RWPE2 (cell line): ENCODE measurements at regions not wholly inside any gene's neighbourhood (a gene's known extent, or its start where the extent isn't known, plus 50 kb on each side); places are given as distances from the start of the nearest gene placed in this dataset.

Experiments
- ATAC-seq: fragments of 200-7000 bp; cut with Tn5 transposase; 3 replicates; pipeline ENCODE4 v1.9.1; 2021; ENCODE audit warnings: low read depth
- DNase-seq: peaks from one replicate; pipeline ENCODE4 v3.0.0-alpha.2; 2020; ENCODE audit warnings: low spot score
- H3K27ac ChIP-seq: fragments of 450-650 bp; 2 replicates; pipeline ENCODE4 v1.5.1; 2017; ENCODE audit warnings: mild to moderate bottlenecking; ENCODE audit not compliant: poor library complexity, severe bottlenecking
- H3K27me3 ChIP-seq: fragments of 250-450 bp; sonication (Bioruptor Pico); 2 replicates; pipeline ENCODE4 v1.5.1; 2021; ENCODE audit warnings: mild to moderate bottlenecking, moderate library complexity; ENCODE audit not compliant: insufficient read depth, poor library complexity, severe bottlenecking
- H3K36me3 ChIP-seq: fragments of 250-450 bp; sonication (Bioruptor Pico); 2 replicates; pipeline ENCODE4 v1.5.1; 2020; ENCODE audit warnings: low read depth, mild to moderate bottlenecking, moderate library complexity
- H3K4me1 ChIP-seq: fragments of 250-450 bp; sonication (Bioruptor Pico); 2 replicates; pipeline ENCODE4 v1.5.1; 2021; ENCODE audit warnings: mild to moderate bottlenecking, moderate library complexity; ENCODE audit not compliant: insufficient read depth, poor library complexity, severe bottlenecking
- H3K4me3 ChIP-seq: fragments of 250-450 bp; sonication (Bioruptor Pico); 2 replicates; pipeline ENCODE4 v1.5.1; 2021; ENCODE audit warnings: mild to moderate bottlenecking, moderate library complexity; ENCODE audit not compliant: severe bottlenecking
- H3K9me3 ChIP-seq: fragments of 250-450 bp; sonication (Bioruptor Pico); 2 replicates; pipeline ENCODE4 v1.5.1; 2021; ENCODE audit warnings: mild to moderate bottlenecking, moderate library complexity; ENCODE audit not compliant: severe bottlenecking
- TF ChIP-seq, protein P1 (sequence below): fragments of 450-650 bp; IDR thresholded peaks from one replicate; pipeline ENCODE4 v1.5.1; 2017; ENCODE audit warnings: mild to moderate bottlenecking, moderate library complexity; ENCODE audit not compliant: poor library complexity, severe bottlenecking

DNA sequence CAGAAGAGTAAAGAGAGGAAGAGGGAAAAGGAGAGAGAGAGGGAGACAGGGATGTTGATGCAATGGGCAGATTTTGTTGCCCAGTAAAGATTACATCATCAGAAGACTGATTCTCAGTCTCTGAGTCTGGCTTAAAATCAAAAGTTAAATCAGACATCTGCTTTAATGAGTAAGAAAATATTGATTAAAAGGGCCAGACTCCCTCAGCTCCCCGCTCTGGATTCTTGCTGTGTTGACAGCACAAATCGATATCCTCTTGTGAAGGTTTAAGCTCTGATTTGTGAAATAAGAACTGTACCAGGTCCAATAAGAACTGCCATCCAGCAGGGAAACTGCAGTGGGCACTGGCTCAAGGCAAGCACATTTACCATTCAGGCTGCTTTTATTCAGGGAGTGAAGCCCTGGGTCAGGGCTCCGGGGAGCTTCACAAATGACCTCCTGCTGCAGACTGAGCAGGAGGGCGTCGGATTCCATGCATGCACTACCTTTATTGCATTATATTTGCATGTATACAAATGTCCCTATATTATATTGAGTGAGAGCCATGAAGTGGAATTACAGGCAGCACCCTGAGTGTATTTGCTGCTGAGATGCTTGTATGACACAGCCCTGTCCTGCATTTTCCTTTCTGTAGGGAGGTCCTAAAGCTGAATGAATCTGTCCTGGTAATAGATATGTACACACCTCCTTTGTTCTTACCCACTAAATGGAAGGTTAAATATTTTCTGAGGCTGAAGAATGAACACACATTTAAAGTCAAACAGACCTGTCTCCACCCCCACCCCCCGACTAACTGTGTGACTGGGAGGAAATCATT, 401.5 kb downstream of the REEP3 start:
- Histone ChIP-seq H3K4me3 (no peak overlapping the region), H3K9me3 (no peaks in the 10 kb centered on the region), H3K27ac (no peak overlapping the region), H3K36me3 (no peaks in the 10 kb centered on the region), H3K4me1 (no peaks in the 10 kb centered on the region), H3K27me3 (no peaks in the 10 kb centered on the region)
- TF ChIP-seq, protein P1, sequence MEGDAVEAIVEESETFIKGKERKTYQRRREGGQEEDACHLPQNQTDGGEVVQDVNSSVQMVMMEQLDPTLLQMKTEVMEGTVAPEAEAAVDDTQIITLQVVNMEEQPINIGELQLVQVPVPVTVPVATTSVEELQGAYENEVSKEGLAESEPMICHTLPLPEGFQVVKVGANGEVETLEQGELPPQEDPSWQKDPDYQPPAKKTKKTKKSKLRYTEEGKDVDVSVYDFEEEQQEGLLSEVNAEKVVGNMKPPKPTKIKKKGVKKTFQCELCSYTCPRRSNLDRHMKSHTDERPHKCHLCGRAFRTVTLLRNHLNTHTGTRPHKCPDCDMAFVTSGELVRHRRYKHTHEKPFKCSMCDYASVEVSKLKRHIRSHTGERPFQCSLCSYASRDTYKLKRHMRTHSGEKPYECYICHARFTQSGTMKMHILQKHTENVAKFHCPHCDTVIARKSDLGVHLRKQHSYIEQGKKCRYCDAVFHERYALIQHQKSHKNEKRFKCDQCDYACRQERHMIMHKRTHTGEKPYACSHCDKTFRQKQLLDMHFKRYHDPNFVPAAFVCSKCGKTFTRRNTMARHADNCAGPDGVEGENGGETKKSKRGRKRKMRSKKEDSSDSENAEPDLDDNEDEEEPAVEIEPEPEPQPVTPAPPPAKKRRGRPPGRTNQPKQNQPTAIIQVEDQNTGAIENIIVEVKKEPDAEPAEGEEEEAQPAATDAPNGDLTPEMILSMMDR, result no peak
- ATAC-seq (no peak), DNase-seq (no peak)

DNA sequence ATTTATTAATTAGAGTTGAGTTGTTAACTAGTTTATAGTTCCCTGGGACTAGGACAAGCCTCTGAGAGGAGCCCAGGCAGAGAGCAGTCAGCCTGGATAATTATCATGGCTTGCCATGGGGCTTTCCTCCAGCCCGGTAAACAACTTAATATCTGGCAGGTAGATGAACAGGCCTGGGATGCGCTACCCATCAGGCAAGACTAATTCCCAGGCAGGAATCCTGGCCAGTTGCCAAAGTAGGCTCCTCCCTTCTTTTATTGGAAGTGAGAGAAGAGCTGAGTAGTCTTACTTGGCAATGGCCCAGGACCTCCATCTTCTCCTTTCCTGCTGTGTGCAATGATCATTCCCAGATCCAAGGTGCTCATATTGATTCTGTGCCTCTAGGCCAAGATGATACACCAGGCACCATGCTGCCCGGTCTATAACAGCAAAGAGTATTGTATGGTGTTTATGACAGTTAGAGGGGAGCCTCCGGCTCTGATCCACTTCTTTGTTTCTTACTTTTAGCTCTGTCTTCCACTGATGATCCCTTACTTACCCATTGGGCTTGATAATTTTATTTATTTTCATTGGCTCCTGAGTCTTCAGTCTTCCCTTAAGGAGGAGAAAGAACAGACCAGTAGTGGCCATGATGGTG, 408.7 kb downstream of the REEP3 start:
- DNase-seq (peak; percentile 36), ATAC-seq (no peak)
- Histone ChIP-seq H3K4me1 (no peaks in the 10 kb centered on the region), H3K4me3 (no peak overlapping the region), H3K9me3 (no peaks in the 10 kb centered on the region), H3K27me3 (peaks cover 3% of the 10 kb centered on the region), H3K36me3 (no peaks in the 10 kb centered on the region), H3K27ac (no peak overlapping the region)
- TF ChIP-seq, protein P1, result no peak

DNA sequence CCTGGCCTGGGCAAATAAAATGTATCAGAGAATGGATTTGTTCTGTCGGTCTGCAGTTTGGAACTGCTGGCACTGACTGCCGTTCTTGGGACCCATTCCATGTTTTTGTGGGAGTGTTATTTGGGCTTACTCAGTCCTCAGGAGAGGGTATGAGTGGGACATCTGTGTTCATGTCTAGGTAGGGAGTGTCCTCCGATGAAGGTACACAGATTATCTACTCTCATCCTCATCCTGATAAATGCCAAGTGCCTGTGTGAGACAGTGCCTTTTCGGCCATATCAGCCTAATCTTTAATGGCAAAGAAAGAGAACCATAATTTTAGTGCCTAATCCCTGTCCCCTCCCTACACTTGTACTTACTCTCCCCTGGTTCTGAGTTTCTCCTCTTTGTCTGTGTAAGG, 409.4 kb downstream of the REEP3 start:
- H3K27me3 ChIP-seq, result peaks cover 3% of the 10 kb centered on the region
- H3K9me3 ChIP-seq, result no peaks in the 10 kb centered on the region
- TF ChIP-seq, protein P1, result no peak
- H3K4me3 ChIP-seq, result no peak overlapping the region
- DNase-seq, result no peak
- H3K27ac ChIP-seq, result no peak overlapping the region
- H3K36me3 ChIP-seq, result no peaks in the 10 kb centered on the region
- H3K4me1 ChIP-seq, result no peaks in the 10 kb centered on the region
- no peak for ATAC-seq

DNA sequence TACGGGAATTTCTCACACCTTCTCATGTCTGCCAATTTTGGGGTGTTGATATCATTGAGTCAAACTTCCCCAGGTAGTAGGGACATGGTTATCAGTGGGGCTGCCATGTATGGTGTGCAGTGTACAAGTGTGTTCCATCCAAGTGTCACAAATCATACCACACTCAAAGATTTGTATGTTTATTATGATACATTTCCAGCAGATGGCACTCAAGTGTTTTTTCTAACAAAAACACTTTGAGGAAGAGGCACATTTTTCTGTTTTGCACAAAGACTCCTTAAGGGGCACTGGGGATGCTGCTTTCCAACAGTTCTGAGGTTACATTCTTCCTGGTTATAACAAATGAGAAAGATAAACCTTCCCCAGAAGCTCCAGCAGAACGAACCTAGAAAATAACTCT, 414.5 kb downstream of the REEP3 start:
- Histone ChIP-seq H3K27ac (no peak overlapping the region), H3K36me3 (no peaks in the 10 kb centered on the region), H3K27me3 (no peaks in the 10 kb centered on the region), H3K4me3 (no peak overlapping the region), H3K4me1 (no peaks in the 10 kb centered on the region), H3K9me3 (no peaks in the 10 kb centered on the region)
- ATAC-seq (no peak), DNase-seq (no peak)
- TF ChIP-seq, protein P1, result peak; percentile 33

DNA sequence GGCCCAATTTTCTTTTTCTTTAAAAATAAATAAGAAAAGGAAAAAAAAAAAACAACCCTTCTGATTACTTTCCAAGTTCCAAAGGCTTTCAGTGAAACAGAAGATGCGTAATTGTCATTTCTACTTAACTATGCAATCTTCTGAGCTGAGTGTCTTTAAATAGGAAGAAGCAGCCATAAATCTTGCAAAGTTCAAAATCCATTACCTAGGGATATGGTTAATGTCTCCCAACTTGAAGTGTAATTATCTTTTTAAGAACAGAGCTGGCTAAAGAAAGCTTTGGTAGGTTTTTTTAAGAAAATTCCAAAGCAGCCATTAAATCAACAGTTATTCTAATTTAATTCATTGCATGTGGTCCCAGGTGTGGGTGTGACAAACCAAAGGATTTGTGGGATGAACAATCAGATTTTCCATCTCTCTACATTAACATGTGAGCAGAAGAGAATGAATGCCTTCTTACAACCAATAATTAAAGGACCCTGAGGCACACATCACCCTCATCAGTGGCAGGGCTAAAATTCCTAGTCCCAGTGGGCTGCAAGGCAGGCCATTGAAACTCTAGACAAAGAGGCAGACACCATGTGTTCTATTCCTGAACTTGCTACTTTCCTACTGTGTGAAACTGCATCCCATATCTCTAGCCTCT, 419.2 kb downstream of the REEP3 start:
- no peak overlapping the region for H3K4me3 ChIP-seq
- TF ChIP-seq, protein P1, result no peak
- H3K27me3 ChIP-seq, result no peaks in the 10 kb centered on the region
- H3K9me3 ChIP-seq, result no peaks in the 10 kb centered on the region
- H3K36me3 ChIP-seq, result no peaks in the 10 kb centered on the region
- ATAC-seq (no peak), DNase-seq (no peak)
- H3K27ac ChIP-seq, result no peak overlapping the region
- H3K4me1 ChIP-seq, result no peaks in the 10 kb centered on the region
